Dermis blood vessel endothelial cell (primary cell): ENCODE measurements at regions not wholly inside any gene's neighbourhood (a gene's known extent, or its start where the extent isn't known, plus 50 kb on each side); places are given as distances from the start of the nearest gene placed in this dataset.

Experiments
- DNase-seq: peaks from one replicate; pipeline ENCODE4 v3.0.0; 2010

DNA sequence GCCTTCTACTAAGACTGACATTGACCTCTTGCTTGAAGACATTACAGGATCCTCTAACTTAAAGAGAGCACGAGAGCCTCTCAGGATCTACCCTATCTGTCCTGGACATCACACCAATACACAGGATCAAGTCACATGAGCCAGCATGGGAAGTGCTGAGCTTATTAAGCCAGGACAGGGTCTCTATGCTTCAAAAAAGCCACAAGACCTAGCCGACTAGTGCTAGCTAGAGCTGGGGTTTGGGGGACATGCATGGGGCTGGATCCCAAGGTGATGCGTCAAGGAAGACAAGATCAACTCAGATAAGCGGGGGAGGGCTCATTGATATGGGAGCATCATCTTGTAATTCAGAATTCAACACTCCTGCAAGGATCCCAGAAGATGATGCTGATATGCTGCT, 167.2 kb upstream of the TAB2 start:
- no peak for DNase-seq

DNA sequence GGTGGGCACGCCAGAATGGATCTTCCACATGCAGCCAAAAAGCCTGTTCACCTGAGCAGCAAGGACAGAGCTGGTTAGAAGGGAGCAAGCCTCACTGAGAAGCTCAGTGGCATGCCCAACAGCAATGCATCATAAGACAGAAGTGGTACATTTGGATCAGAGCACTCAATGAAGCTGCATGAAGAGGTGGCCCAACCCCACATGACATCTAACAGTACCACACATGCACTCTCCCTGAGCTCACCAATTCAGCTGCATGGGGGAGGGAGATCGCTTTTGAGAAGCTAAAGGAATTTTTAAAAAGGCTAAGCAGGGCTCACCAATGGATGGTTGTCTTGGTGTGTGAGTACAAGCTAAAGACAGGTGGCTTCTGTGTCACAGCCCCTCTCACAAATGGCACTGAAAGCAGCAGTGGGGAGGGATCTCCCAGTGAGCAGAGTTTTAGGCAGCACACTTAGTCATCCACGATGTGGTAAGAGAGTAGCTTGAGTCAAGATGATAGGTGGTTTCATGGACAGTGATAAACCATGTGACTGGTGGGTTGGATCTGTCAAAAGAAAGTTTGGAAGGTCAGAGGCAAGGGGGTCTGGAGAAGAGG, 166.6 kb upstream of the TAB2 start:
- no peak for DNase-seq

DNA sequence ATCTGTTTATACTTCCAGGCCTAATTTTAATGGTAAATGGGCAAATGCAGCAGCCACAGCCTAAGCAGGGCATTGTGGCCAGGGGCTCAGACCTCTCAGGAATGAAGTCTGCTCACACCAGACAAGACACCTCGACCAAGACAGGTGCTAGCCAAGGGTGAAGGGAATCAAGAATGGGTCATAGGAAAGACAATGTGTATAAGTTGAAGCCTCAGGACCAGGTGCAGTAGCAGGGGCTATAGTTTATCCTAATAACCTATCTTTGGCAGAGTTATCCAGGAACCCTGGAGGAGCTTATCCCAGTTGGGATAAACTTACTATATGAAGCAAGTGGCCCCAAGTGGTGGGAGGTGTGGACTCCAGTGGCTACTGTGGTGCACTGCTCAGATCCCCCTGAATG, 165.0 kb upstream of the TAB2 start:
- no peak for DNase-seq

DNA sequence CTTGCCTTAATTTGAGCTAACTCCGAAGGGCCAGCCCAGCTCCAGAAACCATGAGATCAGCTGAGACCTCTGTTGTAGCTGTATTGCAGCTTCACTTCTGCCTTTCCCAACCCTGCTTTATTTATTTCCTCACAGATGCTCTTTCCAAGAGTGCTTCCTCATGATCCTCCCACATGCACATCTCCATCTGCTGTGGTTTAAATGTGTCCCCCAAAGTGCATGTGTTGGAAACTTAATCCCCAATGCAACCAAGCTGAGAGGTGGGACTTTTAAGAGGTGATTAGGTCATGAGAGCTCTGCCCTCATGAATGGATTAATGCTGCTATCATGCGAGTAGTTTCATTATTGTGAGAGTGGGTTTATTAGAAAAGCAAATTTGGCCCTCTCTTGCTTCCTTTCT, 164.4 kb upstream of the TAB2 start:
- DNase-seq = no peak

DNA sequence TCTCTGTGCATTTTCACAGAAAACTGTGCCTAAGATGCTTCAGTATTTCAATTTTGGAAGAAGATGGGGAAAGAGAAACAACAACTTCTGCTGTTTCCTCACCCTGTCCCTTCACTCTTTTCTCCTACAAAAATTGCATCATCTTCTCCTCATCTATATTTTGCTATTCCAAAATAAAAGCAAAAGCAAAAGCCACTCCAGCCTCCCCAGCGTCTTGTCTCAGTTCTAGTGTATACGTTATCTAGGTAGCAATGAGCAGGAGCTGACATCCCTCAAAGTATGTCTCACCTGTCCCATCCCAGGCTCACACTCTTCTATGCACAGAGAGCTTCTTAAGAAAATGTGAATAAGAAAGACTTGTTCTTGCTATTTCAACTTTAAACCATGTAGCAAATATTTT, 163.8 kb upstream of the TAB2 start:
- DNase-seq = no peak

DNA sequence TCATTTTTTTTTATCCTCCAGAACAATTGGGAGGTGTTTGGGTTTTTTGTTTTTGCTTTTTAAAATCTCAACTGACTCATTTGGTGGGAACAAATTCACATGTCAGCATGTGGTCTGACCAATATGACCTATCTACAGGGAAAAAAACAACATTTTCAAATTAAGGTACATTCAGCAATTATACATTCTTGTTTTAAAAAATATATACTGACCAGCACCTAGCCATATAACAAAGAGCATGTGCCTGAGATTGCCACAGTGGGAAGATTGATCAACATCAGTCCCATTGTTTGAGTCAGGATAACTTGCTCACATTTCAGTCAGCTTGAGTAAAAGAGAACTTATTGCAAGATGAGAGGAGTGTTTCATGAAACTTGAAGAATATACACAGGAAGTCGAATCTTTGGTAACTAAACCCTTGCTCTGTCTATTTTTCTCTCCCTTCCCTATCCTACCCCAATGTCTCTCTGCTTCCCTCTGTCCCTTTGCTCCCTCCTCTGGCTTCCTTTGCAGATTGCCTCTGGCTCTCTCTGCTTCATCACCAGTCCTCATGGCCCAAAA, 163.2 kb upstream of the TAB2 start:
- no peak for DNase-seq

DNA sequence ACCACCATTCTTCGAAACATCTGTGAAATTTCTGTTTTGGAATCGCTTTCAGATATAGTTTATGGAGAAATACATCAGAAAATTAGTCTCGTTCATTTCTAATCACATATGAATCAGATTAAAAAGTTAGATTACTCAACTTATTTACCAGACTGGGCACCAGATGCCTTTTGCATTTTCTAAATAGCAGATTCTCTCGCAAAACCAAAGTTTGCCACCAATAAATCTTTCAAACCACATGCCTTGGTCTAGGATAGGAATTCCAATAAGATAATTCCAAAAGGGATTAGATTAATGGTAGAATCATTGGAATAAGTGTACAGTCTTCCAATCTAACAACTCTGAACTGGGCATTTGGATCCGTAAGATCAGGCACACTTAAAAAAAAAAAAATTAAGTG, 160.4 kb upstream of the TAB2 start:
- no peak for DNase-seq

DNA sequence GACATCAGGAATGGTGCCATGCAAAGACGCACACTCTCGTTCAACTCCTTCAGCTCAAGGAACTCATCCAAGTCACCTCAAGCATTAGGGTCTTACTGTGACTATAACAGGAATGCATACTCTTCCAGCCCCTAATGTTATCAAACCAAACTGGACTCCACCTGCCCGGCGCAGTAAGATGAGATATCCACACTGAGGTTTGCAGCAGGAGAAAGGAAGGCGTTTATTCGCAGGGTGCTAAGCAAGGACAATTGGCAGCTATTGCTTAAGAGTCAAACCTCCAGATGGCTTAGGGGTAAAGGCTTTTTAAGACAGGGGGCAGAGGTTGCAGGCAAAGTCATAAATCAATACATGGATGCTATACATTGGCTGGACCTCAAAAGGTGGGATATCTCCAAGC, 159.4 kb upstream of the TAB2 start:
- no peak for DNase-seq

DNA sequence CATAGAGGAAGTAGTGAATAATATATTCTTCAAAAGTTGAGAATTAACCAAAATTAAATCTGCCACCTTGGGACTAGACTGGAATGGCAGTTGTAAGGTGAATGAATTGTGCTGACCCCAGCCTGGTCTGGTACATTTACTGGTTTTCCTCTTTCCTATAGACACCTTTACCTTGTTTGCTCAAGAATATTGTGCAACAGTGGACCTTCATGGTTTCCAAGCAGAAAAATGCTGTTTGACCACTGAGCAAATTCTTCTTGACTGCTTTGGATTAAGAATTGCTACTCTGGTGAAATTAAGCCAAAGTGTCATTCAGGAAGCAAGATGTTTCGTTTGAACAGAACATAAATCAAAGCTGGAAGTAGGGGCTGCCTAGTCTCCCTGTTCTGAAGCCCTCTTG, 156.6 kb upstream of the TAB2 start:
- DNase-seq = no peak

DNA sequence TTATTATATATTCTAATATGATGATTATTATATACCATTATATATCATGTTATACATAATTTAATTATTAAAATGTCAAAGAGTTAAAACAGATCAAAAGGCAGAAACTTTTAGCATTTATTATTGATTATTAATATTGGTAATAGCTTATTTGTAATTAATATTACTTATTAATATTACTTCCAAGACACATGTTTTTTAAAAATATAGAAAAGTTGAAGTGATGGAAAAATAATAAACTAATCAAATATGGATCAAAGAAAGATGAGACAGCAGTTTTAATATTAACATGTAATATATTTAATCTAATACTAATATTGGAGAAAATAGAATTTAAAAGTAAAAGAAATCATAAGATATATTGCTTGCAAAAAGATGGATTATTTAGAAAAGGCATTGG, 154.6 kb upstream of the TAB2 start:
- no peak for DNase-seq

DNA sequence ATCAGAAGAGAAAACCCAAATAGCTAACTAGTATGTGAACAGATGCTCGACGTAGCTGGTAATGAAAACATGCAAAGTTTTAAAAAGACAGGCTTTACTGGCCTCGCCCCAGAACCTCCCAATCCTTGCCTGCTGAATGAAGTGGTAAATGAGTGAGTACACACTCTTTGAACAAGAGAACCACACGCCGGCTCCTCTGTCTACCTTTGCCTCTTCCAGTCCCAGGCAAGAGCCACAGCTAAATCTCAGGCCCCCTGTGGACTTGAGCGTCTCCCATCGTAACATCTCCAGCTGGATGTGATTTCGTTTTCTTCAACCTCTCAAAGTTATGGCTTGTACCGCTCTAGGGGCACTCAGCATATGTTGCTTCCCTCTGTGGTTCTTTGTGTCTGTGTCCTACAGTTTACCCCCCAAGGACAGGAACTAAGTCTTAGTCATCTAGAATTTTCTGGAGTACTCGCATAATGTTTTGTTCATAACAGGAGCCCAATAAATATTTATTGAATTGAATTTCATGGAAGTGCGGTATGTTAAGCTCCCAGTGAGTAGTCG, 153.2 kb upstream of the TAB2 start:
- no peak for DNase-seq

DNA sequence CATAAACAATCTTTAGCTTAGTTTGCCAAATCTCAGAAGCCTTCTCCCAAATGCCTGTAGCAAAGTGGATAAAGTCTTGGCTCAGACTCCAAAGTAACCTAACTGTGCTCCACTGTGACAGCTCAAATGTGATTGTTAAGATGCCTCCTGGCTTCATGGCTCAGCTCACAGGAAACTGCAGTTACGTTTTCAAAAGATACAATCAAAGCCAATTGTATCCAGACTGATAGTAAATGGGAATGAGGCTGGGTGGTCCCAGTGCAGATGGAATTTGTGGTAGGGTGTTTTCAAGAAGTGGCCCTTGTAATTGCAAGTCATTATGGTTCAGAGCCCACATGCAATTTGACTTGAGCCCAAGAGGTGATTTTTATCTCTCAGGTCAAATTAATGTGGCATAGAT, 151.2 kb upstream of the TAB2 start:
- peak; percentile 44 for DNase-seq

DNA sequence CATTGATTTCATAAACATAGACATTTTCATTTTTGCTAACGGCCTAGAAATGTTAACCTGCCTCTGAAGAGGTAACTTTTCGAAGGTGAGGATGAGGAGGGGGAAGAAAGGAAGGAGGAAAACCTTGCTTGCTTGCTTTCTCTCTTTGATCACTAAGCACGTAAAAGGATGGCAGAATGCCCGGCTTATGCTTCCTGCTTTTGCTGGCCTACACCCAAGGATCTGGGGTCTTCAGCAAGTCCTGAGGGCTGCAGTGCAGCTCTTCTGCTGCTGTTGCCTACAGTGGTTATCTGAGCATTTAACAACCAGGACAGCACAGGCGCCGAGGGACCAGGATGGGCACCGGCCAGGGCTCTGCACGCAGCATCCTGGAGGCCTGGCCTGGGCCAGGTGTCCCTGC, 150.8 kb upstream of the TAB2 start:
- peak; percentile 37 for DNase-seq

DNA sequence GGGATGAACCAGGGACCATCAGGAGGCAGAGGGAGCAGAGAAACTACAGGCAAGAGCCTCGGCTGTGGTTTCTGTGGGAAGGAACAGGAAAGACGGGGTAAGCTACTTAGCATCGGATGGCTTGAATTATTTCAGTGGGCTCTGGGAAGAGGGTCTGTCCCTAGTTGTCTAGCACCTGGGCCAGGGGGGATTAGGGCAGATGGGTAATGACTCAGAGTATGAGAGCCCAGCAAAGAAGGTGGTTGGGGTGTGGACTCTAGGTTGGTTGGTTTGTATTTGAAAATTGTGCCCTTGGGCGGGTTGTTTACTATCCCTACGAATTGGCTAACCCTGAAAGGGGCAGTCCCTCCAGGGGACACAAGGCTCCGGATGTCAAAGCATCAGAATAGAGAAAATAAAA, 148.5 kb upstream of the TAB2 start:
- no peak for DNase-seq

DNA sequence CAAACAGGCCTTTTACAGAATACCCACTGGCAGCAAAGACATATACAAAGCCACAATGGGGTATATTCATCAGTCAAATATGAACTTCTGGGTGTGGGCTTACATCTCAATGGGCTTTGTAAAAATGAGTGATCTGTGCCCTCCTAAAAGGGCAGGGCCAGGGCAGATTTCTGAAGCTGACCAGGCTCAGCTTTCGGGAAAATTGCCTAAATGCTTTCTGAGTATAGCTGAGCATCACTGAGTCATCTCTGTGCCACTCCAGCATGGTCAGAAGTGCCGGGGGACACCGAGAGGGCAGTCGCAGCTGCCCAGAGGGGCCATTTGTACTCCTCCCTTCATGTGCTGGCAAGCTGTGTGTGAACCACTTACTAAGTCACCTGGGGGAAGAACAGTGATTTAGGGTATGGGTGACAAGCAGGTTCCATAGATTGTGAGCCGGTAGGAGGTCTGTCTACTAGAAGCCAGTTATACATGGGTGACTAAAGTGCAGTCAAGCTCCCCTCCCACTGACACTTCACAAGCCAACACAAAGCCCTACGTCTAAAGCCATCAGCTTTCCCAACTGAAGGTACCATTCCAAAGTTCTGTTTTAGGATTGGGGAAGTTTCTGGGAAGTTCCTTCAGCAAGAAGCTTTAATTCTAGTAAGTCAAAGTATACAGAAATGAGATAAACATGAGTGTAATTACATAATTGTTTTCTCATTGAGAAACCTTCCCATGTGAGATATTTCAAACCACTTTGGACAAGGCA, 147.6 kb upstream of the TAB2 start:
- DNase-seq = no peak

DNA sequence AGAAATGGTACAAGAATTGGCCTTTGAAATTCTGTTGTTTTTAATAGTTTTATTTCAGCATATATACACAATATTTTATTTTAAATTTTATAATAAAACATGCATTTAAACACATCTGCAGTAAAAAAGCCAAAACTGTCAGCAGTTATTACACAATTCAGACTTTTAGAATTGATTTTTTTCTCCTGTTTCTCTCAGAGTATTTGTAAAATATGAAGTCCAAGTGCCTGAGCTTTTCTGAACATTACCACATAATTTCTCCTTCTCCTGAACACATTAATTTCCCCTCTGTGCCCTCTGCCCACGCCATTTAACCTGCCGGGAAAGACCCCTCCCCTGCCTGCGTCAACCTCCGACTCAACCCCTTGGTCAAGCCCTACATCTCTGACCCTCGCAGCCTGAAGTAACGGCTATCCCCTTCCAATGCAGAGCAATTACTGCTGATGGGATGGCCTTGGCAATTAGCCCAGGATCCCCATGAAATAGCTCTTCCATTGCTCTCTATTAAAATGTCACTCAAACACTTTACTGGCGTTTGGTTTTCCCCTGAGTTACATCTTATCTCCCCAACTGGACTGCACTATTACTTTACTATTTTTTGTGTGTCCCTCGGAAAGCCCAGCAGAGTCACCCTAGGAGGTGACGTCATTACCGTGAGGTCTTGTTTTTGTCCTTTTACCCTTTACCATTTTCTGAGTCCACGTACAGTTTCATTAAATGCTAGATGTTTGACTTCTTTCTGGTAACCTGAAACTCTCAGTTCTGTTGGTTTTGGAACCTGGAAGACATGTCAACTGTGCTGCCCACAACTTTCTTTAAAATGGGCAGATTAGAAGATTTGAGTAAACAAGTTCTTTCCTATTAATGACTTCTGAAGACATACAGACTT, 146.7 kb upstream of the TAB2 start:
- no peak for DNase-seq

DNA sequence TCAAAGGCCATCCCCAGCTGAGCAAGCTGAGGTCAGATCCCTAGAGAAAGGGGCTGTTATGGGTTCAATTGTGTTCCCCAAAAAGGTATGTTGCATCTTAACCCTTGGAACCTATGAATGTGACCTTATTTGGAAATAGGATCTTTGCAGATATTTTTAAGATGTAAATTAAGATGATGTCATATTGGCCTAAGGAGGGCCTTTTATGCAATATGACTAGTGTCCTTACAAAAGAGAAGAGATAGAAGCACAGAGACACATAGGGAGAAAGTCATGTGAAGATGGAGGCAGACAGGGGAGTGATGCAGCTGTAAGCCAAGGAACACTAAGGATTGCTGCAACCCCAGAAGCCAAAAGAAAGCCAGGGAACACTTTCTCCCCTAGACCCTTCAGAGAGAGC, 144.3 kb upstream of the TAB2 start:
- no peak for DNase-seq

DNA sequence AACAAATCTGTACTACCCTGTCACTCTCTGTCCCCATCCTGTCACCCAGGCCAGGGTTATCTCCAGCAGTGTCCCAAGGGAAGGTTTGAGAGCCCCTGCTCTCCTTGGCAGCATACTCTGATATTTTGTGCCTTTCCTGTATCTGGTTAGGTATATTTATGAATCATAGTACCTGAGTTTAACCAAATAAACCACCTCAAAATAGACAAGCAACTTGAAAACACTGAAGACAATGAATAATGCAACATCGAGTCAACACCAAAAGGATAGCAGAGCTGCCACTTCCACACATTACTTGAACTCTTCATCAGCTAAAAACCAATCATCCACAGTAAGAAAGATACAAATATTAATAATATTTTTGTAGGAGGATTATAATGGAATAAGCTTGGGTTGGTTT, 142.6 kb upstream of the TAB2 start:
- DNase-seq = no peak

DNA sequence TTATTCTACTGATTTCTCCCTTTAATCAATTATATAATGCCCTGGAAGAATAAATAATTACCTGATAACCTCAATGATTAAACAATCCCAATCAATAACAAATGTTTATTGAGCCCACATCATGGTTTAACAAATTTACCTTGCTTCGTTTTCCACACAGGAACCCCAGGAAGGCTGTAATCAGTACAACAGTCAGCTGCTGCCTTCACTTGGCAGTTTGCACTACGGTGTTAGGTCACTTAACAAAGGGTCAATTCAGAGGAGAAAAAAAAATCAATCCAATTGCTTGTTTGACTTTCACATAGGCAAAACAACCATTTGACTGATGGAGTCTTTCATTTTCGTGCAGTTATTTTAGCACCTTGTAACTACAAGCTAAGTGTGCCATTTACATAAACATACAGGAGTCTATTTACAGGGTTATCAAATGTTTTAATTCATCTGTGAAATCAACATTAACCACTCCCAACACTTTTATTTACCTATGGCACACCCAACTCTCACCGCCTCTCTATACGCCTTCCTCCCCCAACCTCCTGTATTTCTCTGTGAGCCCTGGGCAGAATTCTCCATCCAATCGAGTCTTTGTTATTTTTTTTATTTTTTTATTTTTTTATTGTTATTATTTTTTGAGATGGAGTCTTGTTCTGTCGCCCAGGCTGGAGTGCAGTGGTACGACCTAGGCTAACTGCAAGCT, 140.4 kb upstream of the TAB2 start:
- no peak for DNase-seq

DNA sequence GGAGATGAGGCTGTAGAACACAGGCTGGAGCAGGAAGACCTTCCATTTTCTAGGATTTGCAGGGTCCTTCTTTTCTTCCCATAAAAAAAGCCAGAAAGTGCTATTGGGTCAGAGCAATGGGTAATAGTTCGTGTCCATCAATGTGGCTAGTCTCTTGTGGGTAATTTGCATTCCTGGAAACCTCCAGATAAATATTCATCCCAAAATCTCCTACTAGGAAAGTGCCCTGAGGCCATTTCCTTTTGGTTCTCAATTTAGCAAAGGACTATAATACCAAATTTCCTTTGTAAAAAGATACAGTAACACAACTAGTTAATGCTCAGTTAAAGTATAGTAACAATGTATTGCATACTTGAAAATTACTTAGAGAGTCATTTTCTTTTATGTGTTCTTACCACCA, 138.1 kb upstream of the TAB2 start:
- no peak for DNase-seq

DNA sequence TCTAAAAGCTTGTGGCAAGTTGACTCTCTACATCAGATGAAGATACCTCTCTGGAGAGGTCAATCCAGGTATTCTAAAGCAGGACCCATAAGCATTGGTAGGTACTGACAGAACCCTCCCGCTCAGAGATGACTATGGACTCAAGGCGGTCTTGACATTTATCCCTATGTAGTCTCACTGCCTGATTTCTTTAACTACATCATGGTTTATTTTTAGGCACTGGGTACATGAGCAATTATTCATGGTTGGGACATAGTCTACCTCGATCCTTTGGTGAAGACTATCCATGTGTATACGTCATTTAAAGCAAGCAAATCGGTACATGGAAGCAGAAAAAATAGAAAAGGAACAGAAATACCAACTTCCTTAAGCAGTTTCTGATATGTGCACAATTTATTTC, 136.2 kb upstream of the TAB2 start:
- DNase-seq = no peak

DNA sequence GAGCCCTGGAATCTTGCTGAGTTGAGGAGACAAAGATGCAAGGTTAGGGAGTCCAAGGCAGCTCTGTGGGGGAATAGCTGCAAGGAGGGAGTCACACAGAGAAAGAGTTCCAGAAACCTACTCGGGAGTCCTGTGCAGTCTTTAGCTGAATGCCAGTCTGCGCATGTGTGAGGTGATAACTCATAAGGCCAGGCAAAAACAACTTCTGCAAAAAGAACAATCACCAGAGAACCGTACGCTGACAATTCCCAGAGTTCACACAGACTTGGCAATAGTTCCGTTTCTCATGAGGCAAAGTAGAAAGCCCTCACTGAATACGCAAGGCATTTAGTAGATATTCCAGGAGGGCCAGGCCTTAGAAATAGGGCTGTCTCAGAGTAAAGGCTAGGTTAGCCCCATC, 135.2 kb upstream of the TAB2 start:
- DNase-seq = no peak

DNA sequence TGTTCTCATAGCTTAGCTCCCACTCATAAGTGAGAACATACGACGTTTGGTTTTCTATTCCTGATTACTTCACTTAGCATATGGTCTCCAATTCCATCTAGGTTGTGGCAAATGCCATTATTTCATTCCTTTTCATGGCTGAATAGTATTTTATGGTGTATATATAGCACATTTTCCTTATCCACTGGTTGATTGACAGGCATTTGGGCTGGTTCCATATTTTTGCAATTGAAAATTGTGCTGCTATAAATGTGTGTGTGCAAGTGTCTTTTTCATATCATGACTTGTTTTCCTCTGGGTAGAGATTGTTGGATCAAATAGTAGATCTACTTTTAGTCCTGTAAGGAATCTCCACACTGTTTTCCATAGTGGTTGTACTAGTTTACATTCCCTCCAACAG, 133.0 kb upstream of the TAB2 start:
- no peak for DNase-seq
